Activated CD4-positive, alpha-beta T cell treated with anti-CD3 and anti-CD28 coated beads, Interleukin-10, Interleukin-2, amounts not matched to agents 100 ng/mL and 50 ng/mL, durations not matched to agents 16 hours and 8 hours (primary cell): ENCODE measurements at regions not wholly inside any gene's neighbourhood (a gene's known extent, or its start where the extent isn't known, plus 50 kb on each side); places are given as distances from the start of the nearest gene placed in this dataset.

Experiments used
- DNase-seq: peaks from one replicate; pipeline ENCODE4 v3.0.0-alpha.2; 2020

DNA sequence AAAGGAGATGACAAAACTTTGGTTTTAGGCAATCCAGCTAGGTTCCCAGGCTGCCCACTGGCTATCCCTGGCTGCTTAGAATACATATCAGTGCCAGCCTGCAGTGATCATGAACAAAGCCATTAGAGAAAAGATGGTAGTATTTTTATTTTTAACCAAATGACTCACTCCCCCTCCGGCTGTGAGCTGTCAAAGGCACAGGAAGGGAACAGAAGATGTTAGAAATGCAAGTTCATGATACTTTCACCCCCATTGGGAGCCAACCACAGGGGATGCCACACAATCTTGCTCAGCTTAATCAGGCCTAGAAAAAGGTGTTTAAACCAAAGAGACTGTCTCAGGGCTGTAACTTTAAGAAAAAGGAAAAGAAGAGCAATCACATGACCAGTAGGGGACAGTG is 70.3 kb upstream of the ASTN2 start:
- no peak for DNase-seq

DNA sequence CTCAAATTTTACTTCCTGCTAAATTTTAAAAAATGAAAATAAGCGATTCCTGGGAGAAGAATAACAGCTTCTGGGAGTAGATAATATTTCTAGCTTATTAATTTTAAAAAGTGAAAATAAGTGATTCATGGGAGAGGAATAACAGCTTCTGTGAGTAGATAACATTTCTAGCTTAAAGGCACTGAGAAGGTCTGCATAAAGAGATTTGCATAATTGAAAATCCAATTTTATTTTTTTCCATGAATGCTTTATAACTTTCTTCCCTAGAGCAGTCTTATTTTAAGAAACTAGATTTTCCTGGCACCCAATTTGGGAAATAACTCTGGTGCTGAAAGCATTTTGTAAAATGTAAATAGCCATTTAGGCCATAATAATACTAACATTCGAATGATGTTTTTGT is 65.9 kb upstream of the ASTN2 start:
- DNase-seq, result no peak

DNA sequence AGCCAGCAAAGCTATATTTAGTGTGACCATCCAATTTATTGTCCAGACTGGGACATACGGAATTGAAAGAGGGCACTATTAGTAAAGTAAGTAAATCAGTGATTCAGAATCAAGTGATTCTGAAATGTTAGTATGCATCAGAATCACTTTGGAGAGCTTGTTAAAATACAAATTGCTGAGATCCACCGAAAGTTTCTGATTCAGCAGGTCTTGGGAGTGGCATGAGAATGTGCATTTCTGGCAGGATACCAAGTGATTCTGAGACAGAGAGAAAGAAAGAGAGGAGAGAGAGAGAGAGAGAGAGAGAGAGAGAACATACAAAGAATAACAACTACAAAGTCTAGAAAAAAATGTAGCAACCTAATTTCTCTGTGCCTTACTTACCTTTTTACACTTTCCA is 65.4 kb upstream of the ASTN2 start:
- no peak for DNase-seq

DNA sequence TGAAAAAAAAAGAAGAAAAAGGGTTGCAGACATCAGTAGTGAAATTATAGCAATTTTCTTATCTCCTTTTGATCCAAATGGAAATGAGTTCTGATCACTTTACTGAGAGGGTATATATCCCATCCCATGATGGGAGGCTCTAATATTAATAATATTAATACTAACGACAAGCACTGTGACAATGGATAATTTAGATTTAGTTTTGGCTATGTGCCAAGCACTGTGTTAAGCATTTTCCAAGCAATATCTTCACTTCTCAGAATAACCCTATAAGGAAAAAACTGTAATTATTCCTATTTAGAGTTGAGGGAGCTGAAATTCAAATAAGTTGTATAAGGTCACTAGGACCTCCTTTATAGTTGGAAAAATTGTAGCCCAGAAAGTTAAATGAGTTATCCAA is 58.4 kb upstream of the ASTN2 start:
- DNase-seq, result no peak

DNA sequence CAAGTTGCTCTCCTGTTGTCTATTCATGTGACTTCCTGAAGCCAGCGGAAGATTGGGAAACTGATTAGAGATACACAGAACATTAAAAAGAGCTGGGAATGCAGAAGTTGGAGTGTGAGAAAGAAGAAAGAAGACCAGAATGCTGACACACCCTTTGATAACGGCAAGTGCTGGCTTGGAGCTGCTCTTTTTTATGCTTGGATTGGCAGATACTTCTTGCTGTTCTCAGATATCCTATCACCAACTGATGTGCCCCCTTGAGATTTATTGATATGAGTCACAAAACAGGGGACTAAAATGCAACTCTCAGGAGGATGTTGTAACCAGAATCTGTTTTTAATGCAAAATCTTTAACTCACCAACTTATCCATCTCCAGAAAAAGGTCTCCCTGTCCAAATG is 56.0 kb upstream of the ASTN2 start:
- no peak for DNase-seq

DNA sequence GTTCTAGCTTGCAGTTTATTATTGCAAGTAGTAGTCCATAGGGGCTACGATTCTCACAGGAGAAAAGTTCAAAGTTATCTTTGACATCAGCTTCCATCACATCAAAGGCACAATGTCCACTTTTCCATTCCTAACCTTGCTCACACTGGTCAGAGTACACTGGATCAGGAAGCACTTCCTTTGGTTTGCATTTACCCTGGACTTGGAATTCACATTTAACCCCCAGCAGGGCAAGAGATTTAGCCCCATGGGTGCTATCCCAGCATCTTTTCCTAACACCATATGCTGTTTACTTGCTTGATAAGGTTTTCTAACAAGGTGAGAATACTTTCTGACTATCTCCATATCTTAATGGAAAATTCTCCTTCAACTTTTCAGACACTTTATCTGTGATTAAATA is 55.6 kb upstream of the ASTN2 start:
- no peak for DNase-seq

DNA sequence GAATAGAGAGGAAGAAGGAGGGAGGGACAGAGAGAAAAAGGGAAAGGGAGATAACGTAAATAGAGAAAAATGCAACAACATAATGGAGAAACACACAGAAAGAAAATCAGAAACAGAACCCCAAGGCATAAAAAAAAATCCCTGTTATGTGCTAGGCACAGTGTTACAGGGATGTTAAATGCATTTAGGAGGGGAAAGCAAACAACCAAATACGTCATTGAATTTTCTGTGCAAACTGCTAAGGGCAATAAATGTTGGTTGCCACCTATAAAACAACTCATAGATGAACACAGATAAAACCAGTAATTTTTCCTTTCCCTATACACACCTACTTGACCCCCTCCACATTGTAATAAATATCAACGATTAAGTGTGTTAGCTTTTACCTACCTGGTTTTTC is 51.3 kb upstream of the ASTN2 start:
- no peak for DNase-seq

DNA sequence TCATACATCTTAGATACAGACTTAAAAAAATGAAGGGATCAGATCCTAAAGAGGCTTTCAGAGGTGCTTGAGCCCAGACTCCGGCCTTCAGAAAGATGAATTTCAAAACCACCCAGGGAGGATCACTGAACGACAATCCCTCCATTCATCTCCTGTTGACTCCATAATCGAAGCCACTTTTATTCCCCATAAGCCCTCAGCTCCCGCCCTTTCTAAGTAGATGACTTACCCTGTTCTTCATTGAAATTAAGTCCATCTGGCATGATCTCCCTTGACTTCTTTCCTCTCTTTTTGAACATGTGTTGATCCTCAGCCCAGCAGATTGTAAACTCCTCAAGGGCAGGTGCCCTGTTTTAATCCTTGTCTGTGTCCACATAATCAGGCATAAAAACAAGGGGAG is 50.8 kb upstream of the ASTN2 start:
- DNase-seq, result no peak

DNA sequence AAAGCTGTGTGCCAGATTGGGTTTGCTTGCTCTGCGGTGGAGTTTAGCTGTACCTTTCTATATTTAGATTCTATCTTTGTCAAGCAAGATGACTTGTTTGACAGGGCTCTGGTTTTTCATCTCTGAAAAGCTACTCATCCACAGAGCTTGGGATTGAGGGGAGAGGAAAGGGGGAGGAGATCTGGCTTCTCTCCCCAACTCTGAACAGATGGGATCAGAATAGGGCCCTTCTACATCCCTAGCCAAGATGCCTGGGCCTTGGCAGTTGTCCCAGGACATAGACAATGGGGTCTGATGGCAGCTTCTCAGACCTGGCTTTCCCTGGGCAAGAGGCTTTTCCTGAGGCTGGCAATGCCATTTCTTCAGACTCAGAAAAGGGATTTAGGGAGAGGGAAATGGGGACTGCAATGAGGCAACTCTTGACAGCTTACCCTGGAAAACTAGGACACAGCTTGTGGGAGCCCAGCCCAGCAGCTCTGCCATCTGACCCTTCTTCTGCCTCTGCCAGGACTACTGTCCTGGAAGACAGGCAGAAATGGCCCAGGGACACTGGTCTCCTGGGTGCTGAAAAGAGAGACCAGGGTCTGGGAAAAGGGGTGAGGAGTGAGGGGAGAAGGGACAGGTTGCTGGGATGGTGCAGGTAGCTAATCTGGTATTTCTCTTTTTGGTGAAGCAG is 50.2 kb upstream of the ASTN2 start:
- DNase-seq, result no peak
